K562 (cell line): ENCODE measurements at regions not wholly inside any gene's neighbourhood (a gene's known extent, or its start where the extent isn't known, plus 50 kb on each side); places are given as distances from the start of the nearest gene placed in this dataset.

Source experiments
- ATAC-seq: fragments of 200-7000 bp; cut with Tn5 transposase; 3 replicates; pipeline ENCODE4 v1.9.1; 2020; ENCODE audit warnings: moderate library complexity
- BruUV-seq: library from RNA; stranded (reverse); fragments of 400-500 nt; replicated peaks from 2 replicates; lab custom pipeline; 2021; lab: Mats Ljungman, UMichigan
- CTCF ChIA-PET: fragments of 300-600 bp; formaldehyde crosslinking; extraction: SDS; loops from one replicate; lab custom pipeline; 2021; ENCODE audit warnings: low intra/inter-chr PET ratio; lab: Yijun Ruan, JAX
- POLR2A ChIA-PET: fragments of 300-600, 350-650 bp; sonication (Branson Sonifier 250); formaldehyde crosslinking; extraction: SDS; loops from one replicate; lab custom pipeline; 2021; ENCODE audit warnings: antibody characterized with exemption, inconsistent platforms; lab: Yijun Ruan, JAX
- DNase-seq, 4 experiments: peaks; one replicate each; pipeline versions ENCODE4 v3.0.0 to v3.0.0-alpha.2; 2011 to 2018; ENCODE audit warnings: low spot score in 3 of 4, mixed read lengths in 3 of 4; ENCODE audit errors: extremely low read depth in 1 of 4
- FAIRE-seq: peaks from 2 replicates; lab custom pipeline; 2011; peaks lifted over from hg19 to GRCh38; lab: Jason Lieb, UNC
- H2AFZ ChIP-seq: 2 replicates; pipeline ENCODE4 v1.6.0; 2011; ENCODE audit warnings: low read depth, low read length, control low read depth, inconsistent platforms
- H3K27ac ChIP-seq: fragments of 200-600 bp; 3 replicates; pipeline ENCODE4 v1.8.0; 2011; ENCODE audit warnings: low read depth, mild to moderate bottlenecking, control low read depth, inconsistent platforms, low read length, moderate library complexity, mixed read lengths; ENCODE audit errors: extremely low read depth
- H3K27me3 ChIP-seq, 2 experiments: fragments of 300-600 bp in 1 of 2; 2 replicates in 1 of 2; 3 replicates in 1 of 2; pipeline versions ENCODE4 v1.6.0 to v1.8.0; 2011; ENCODE audit warnings: inconsistent platforms in 2 of 2, low read length in 2 of 2, mild to moderate bottlenecking in 1 of 2, mixed read lengths in 1 of 2, moderate library complexity in 1 of 2; ENCODE audit not compliant: control insufficient read depth in 2 of 2, insufficient read depth in 2 of 2
- H3K36me3 ChIP-seq: fragments of 300-600 bp; 3 replicates; pipeline ENCODE4 v1.8.0; 2011; ENCODE audit warnings: mild to moderate bottlenecking, low read length, inconsistent platforms; ENCODE audit not compliant: control insufficient read depth, insufficient read depth
- H3K4me1 ChIP-seq, 2 experiments: fragments of 200-600 bp in 1 of 2; replicated peaks in 1 of 2; 2 replicates in 1 of 2; 3 replicates in 1 of 2; pipeline versions ENCODE4 v1.5.1 to v1.8.0; 2011; ENCODE audit warnings: inconsistent platforms in 2 of 2, low read length in 2 of 2, mild to moderate bottlenecking in 1 of 2, mixed read lengths in 1 of 2, moderate library complexity in 1 of 2; ENCODE audit not compliant: control insufficient read depth in 2 of 2, insufficient read depth in 2 of 2
- H3K4me2 ChIP-seq: 2 replicates; pipeline ENCODE4 v1.6.1; 2011; ENCODE audit warnings: low read length, control low read depth, inconsistent platforms, mixed read lengths; ENCODE audit not compliant: insufficient read depth
- H3K4me3 ChIP-seq: fragments of 200-600 bp; sonication (generic), shearing (Covaris generic); 2 replicates; pipeline ENCODE4 v1.5.1; 2016; ENCODE audit warnings: control low read depth, inconsistent platforms
- H3K79me2 ChIP-seq: fragments of 200-600 bp; 3 replicates; pipeline ENCODE4 v1.8.0; 2011; ENCODE audit warnings: low read length, inconsistent platforms; ENCODE audit not compliant: control insufficient read depth, insufficient read depth
- H3K9ac ChIP-seq, 2 experiments: 2 replicates each; pipeline versions ENCODE4 v1.6.0 to v1.6.1; 2011; ENCODE audit warnings: low read depth in 2 of 2, low read length in 2 of 2, control low read depth in 1 of 2, inconsistent platforms in 1 of 2, mild to moderate bottlenecking in 1 of 2, mixed read lengths in 1 of 2; ENCODE audit not compliant: insufficient read depth in 1 of 2
- H3K9me1 ChIP-seq: one replicate; pipeline ENCODE4 v1.6.0; 2011; ENCODE audit warnings: inconsistent platforms, mild to moderate bottlenecking, low read length, moderate library complexity; ENCODE audit not compliant: control insufficient read depth, insufficient read depth
- H3K9me3 ChIP-seq: replicated peaks from 2 replicates; pipeline ENCODE4 v1.5.1; 2011; ENCODE audit warnings: low read depth, low read length, inconsistent platforms; ENCODE audit not compliant: control insufficient read depth, insufficient read depth
- H4K20me1 ChIP-seq: replicated peaks from 2 replicates; pipeline ENCODE4 v1.6.1; 2011; ENCODE audit warnings: low read length, inconsistent platforms, mixed read lengths; ENCODE audit not compliant: control insufficient read depth, insufficient read depth
- ARHGAP35 ChIP-seq: fragments of 450-650 bp; IDR thresholded peaks from 2 replicates; pipeline ENCODE4 v1.6.1; 2018; ENCODE audit not compliant: partially characterized antibody
- FUS ChIP-seq: fragments of 200-400 bp; formaldehyde crosslinking; optimal IDR thresholded peaks from 2 replicates; pipeline ENCODE3; 2017; ENCODE audit warnings: low read depth, low read length
- KLF10 ChIP-seq: fragments of 250-450 bp; sonication (Bioruptor Pico); IDR thresholded peaks from 2 replicates; pipeline ENCODE4 v1.6.1; 2021; ENCODE audit warnings: matching md5 sums
- NKRF ChIP-seq: fragments of 450-650 bp; IDR thresholded peaks from 2 replicates; pipeline ENCODE4 v1.6.1; 2016; ENCODE audit warnings: borderline replicate concordance
- RAD51 ChIP-seq: fragments of 450-650 bp; IDR thresholded peaks from 2 replicates; pipeline ENCODE4 v1.7.1; 2016; ENCODE audit warnings: low read depth, mild to moderate bottlenecking, borderline replicate concordance
- SOX6 ChIP-seq: fragments of 450-650 bp; IDR thresholded peaks from 2 replicates; pipeline ENCODE4 v1.6.1; 2014; ENCODE audit warnings: mild to moderate bottlenecking
- STAG1 ChIP-seq: sonication (generic); formaldehyde crosslinking; IDR thresholded peaks from 2 replicates; pipeline ENCODE4 v1.5.0; 2020; ENCODE audit warnings: missing genetic modification reagents, borderline replicate concordance
- ZNF655 ChIP-seq: fragments of 250-450 bp; sonication (Bioruptor Pico); IDR thresholded peaks from 2 replicates; pipeline ENCODE4 v1.5.0; 2021
- ZNF79 ChIP-seq: fragments of 250-450 bp; sonication (Bioruptor Pico); IDR thresholded peaks from 2 replicates; pipeline ENCODE4 v1.4.0; 2020; ENCODE audit warnings: low read depth, mild to moderate bottlenecking, moderate library complexity
- WGBS: fragments of 100-300 bp; shearing (Covaris generic); methylation state at CpG from one replicate; pipeline ENCODE4 v1.1.6; 2016; ENCODE audit warnings: low coverage, mixed read lengths; ENCODE audit not compliant: insufficient coverage; ENCODE audit errors: missing lambda C conversion rate; 5-methylcytosine and 5-hydroxymethylcytosine counted together
- in situ Hi-C: fragments of 300-500 bp; cut with MboI; formaldehyde crosslinking; loops from 4 replicates; pipeline ENCODE4 v1.15.0; 2018; ENCODE audit warnings: inconsistent platforms, mixed read lengths
- intact Hi-C: fragments of 100-400 bp; cut with micrococcal nuclease; formaldehyde crosslinking; loops from 2 replicates; pipeline ENCODE4 v1.14.2; 2022

GRCh38 chr20:17868700-17869231 lies 99.8 kb downstream of the SNX5 start (continued):
- TF ChIP-seq STAG1, result no peak

GRCh38 chr20:17868151-17868550 lies 100.4 kb downstream of the SNX5 start:
- Histone ChIP-seq H3K9me3 (no peaks in the 10 kb centered on the region), H3K9ac (no peak overlapping the region), H3K9me1 (no peaks in the 10 kb centered on the region), H3K4me2 (no peak overlapping the region), H2AFZ (no peak overlapping the region), H4K20me1 (no peaks in the 10 kb centered on the region), H3K27ac (no peak overlapping the region), H3K27me3 (peaks cover 2 to 25% of the 10 kb centered on the region in 2 experiments; a peak in 4 of 5 replicates), H3K4me1 (no peaks in the 10 kb centered on the region; a peak in 1 of 5 replicates), H3K4me3 (no peak overlapping the region), H3K36me3 (no peaks in the 10 kb centered on the region), H3K79me2 (no peaks in the 10 kb centered on the region)
- no TSS peak for BruUV-seq
- WGBS, result 5% methylated on average over 4 of the region's 4 CpGs
- FAIRE-seq (no peak), ATAC-seq (no peak), DNase-seq (no peak)
- intact Hi-C loops (no loop called here), in situ Hi-C loops (no loop called here)
- ChIA-PET CTCF (no interaction called here), POLR2A (no interaction called here)
- TF ChIP-seq RAD51, result no peak
- TF ChIP-seq ARHGAP35, result no peak
- no peak for TF ChIP-seq FUS
- no peak for TF ChIP-seq SOX6
- TF ChIP-seq KLF10 (CRISPR knock-in tag), result no peak
- no peak for TF ChIP-seq NKRF
- no peak for TF ChIP-seq ZNF79
- TF ChIP-seq ZNF655, result no peak
